ENCODE measurements at regions not wholly inside any gene's neighbourhood (a gene's known extent, or its start where the extent isn't known, plus 50 kb on each side); places are given as distances from the start of the nearest gene placed in this dataset.

GRCh38 chr6:21496196-21496595 is 97.4 kb upstream of the SOX4 start:
- ATAC-seq (ENCODE audit: insufficient number of reproducible peaks, low FRiP score, low read depth) (no peak), DNase-seq (ENCODE audit: low spot score) (no peak)
- no peak for TF ChIP-seq CTCF (IDR thresholded peaks at IDR 0.05)
- no peaks in the 10 kb centered on the region for H3K36me3 ChIP-seq
- H3K27ac ChIP-seq, result no peak overlapping the region
- H3K4me3 ChIP-seq, result no peak overlapping the region
- H3K4me1 ChIP-seq (ENCODE audit: control insufficient read depth in 1 of 2, low read depth in 2 of 2), result peaks cover 0 to 18% of the 10 kb centered on the region in 2 donors
- H3K9me3 ChIP-seq, result no peaks in the 10 kb centered on the region
- H3K27me3 ChIP-seq (replicated peaks; ENCODE audit: insufficient read depth), result no peaks in the 10 kb centered on the region

GRCh38 chr6:21496706-21497105 is 96.8 kb upstream of the SOX4 start:
- H3K4me1 ChIP-seq (ENCODE audit: control insufficient read depth in 1 of 2, low read depth in 2 of 2), result peaks cover 0 to 18% of the 10 kb centered on the region in 2 donors
- H3K9me3 ChIP-seq, result no peaks in the 10 kb centered on the region
- no peak overlapping the region for H3K4me3 ChIP-seq
- no peak for ATAC-seq (ENCODE audit: insufficient number of reproducible peaks, low FRiP score, low read depth)
- no peak for DNase-seq (ENCODE audit: low spot score)
- no peaks in the 10 kb centered on the region for H3K27me3 ChIP-seq (replicated peaks; ENCODE audit: insufficient read depth)
- no peaks in the 10 kb centered on the region for H3K36me3 ChIP-seq
- no peak overlapping the region for H3K27ac ChIP-seq
- no peak for TF ChIP-seq CTCF (IDR thresholded peaks at IDR 0.05)

DNA sequence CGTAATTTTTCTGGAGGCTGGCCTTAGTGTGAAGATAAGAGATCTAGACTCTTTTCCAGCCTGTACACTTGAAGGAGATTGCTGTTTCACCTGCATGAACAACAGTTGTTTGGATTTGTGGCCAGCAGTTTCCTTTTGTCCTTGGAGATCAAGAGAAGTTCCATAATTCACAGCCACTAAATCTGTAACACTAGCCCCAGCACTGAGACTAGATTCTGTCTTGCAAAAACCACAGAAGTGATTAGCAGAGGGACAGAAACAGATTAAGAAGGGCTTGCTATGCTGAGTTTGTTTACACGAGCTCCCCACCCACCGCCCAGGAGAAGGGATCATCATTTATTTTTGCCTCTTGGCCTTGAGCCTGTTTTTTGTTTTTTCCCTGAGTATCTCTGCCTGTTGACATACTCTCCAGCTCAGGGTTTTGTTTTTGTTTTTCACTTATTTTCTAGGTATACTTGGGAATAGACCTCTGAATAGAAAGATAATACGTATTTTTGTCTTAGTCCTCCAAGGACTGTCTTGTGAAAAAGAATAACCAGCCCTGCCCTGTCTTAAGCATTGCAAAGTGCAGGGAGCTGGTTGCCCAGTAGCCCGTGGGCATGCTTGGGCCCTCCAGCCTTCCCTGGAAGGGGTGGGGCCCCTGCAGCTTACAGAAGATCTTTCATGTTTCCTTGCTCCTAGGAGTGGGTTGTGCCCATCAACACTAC is 93.1 kb upstream of the SOX4 start:
- Histone ChIP-seq H3K27ac (no peak overlapping the region), H3K36me3 (no peaks in the 10 kb centered on the region), H3K9me3 (no peaks in the 10 kb centered on the region), H3K27me3 (replicated peaks; ENCODE audit: insufficient read depth) (no peaks in the 10 kb centered on the region), H3K4me3 (no peak overlapping the region), H3K4me1 (ENCODE audit: control insufficient read depth in 1 of 2, low read depth in 2 of 2) (peaks cover 0 to 18% of the 10 kb centered on the region in 2 donors)
- ATAC-seq (ENCODE audit: insufficient number of reproducible peaks, low FRiP score, low read depth) (no peak), DNase-seq (ENCODE audit: low spot score) (no peak)
- TF ChIP-seq CTCF (IDR thresholded peaks at IDR 0.05), result no peak

- Histone ChIP-seq H3K4me1 (ENCODE audit: control insufficient read depth in 1 of 2, low read depth in 2 of 2) (peaks cover 0 to 15% of the 10 kb centered on the region in 2 donors), H3K27me3 (replicated peaks; ENCODE audit: insufficient read depth) (no peaks in the 10 kb centered on the region), H3K4me3 (no peak overlapping the region), H3K27ac (no peak overlapping the region), H3K36me3 (no peaks in the 10 kb centered on the region), H3K9me3 (no peaks in the 10 kb centered on the region)
- no peak for ATAC-seq (ENCODE audit: insufficient number of reproducible peaks, low FRiP score, low read depth)
- no peak for DNase-seq (ENCODE audit: low spot score)
- no peak for TF ChIP-seq CTCF (IDR thresholded peaks at IDR 0.05)
These were observed 92.6 kb upstream of the SOX4 start for GRCh38 chr6:21501021-21501354.

DNA sequence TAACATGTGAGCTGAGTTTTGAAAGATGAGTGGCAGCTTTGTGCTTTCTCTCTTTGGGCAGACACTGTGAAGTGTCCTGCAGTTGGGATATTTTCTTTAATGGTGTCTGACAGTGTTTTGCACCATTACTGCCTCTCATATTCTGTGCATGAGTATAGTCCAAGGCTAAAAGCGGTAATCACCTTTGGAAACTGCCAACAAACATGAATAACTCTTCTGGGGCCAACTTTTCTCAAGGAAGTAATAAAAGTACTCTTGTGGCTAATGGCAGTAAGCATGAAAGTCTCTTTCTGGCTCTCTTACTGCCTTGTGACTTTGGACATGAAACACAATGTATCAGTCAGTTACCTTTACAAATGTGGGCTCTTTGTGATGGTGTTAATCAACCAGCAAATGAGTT is 91.7 kb upstream of the SOX4 start:
- Histone ChIP-seq H3K9me3 (no peaks in the 10 kb centered on the region), H3K36me3 (no peaks in the 10 kb centered on the region), H3K4me1 (ENCODE audit: control insufficient read depth in 1 of 2, low read depth in 2 of 2) (peaks cover 0 to 7% of the 10 kb centered on the region in 2 donors), H3K4me3 (no peak overlapping the region), H3K27me3 (replicated peaks; ENCODE audit: insufficient read depth) (no peaks in the 10 kb centered on the region), H3K27ac (no peak overlapping the region)
- DNase-seq (ENCODE audit: low spot score) (no peak), ATAC-seq (ENCODE audit: insufficient number of reproducible peaks, low FRiP score, low read depth) (no peak)
- no peak for TF ChIP-seq CTCF (IDR thresholded peaks at IDR 0.05)

Measured in thoracic aorta (tissue), 2 donors.